ENCODE measurements at regions not wholly inside any gene's neighbourhood (a gene's known extent, or its start where the extent isn't known, plus 50 kb on each side); places are given as distances from the start of the nearest gene placed in this dataset.

DNA sequence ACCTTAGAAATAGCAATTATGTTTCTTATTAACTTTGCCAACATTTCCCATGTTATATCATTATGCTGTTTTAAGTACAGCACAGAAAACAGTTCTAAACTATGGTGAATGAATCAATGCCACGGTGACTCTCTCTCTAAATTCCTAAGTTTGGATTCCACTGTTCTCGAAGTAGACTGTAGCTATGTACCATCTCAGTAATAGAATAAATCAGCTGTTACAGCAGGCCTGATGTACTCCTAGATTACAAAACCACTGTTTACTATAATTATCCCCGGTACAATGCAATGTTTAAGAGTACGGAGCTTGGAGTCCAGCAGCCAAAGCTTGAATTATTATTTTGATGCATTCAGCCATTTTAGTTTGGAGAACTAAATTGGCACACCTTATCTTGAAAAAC lies 476.3 kb upstream of the SLITRK1 start:
- TF ChIP-seq POLR2A (IDR thresholded peaks at IDR 0.05) = no peak
- TF ChIP-seq, protein P1, sequence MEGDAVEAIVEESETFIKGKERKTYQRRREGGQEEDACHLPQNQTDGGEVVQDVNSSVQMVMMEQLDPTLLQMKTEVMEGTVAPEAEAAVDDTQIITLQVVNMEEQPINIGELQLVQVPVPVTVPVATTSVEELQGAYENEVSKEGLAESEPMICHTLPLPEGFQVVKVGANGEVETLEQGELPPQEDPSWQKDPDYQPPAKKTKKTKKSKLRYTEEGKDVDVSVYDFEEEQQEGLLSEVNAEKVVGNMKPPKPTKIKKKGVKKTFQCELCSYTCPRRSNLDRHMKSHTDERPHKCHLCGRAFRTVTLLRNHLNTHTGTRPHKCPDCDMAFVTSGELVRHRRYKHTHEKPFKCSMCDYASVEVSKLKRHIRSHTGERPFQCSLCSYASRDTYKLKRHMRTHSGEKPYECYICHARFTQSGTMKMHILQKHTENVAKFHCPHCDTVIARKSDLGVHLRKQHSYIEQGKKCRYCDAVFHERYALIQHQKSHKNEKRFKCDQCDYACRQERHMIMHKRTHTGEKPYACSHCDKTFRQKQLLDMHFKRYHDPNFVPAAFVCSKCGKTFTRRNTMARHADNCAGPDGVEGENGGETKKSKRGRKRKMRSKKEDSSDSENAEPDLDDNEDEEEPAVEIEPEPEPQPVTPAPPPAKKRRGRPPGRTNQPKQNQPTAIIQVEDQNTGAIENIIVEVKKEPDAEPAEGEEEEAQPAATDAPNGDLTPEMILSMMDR (IDR thresholded peaks at IDR 0.05 in 8 of 11, conservative IDR thresholded peaks at IDR 0.05 in 3 of 11) = no peak
